WTC11 (cell line): ENCODE measurements at regions not wholly inside any gene's neighbourhood (a gene's known extent, or its start where the extent isn't known, plus 50 kb on each side); places are given as distances from the start of the nearest gene placed in this dataset.
"Not testable (repeated sequence)": the region's sequence is repeated elsewhere in the genome, so short reads cannot be mapped to it uniquely, and the experiment has no call there.

Experiments
- CREB1 ChIP-seq: sonication (generic); formaldehyde crosslinking; IDR thresholded peaks from 2 replicates; pipeline ENCODE4 v1.8.0; 2023; ENCODE audit warnings: mild to moderate bottlenecking, missing genetic modification reagents
- NR1H2 ChIP-seq: sonication (generic); formaldehyde crosslinking; IDR thresholded peaks from 2 replicates; pipeline ENCODE4 v1.9.0; 2021; ENCODE audit warnings: mild to moderate bottlenecking, moderate library complexity, missing genetic modification reagents
- ZNF416 ChIP-seq: fragments of 250-450 bp; sonication (Bioruptor Pico); IDR thresholded peaks from 2 replicates; pipeline ENCODE4 v1.9.0; 2021; ENCODE audit warnings: mild to moderate bottlenecking, inconsistent platforms
- TF ChIP-seq, protein P1 (sequence below): fragments of 200-600 bp; IDR thresholded peaks from 2 replicates; pipeline ENCODE4 v1.8.0; 2022; ENCODE audit warnings: antibody characterized with exemption
- TF ChIP-seq, protein P2 (sequence below): sonication (generic); formaldehyde crosslinking; IDR thresholded peaks from 2 replicates; pipeline ENCODE4 v1.8.1; 2022; ENCODE audit warnings: low read depth, mild to moderate bottlenecking, moderate library complexity, missing genetic modification reagents, borderline replicate concordance

DNA sequence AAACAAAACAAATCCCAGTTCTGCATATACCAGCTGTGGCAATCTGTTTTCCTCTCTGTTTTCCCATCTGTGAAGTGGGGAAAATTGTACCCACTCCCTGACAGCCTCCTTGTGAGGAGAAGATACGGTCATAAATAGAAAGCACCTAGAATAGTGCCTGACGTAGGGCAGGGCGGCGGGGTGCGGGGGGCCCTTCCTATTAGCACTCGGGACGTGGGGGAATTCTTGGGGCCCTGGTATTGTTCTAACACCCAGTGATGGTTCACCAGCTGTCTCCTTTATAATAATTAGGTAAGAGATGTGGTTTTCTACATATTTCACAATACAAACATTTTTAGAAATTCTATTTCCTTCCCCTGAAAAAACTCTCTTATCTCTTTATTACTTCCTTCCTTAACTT lies 93.4 kb downstream of the NSUN5 start:
- TF ChIP-seq, protein P1, sequence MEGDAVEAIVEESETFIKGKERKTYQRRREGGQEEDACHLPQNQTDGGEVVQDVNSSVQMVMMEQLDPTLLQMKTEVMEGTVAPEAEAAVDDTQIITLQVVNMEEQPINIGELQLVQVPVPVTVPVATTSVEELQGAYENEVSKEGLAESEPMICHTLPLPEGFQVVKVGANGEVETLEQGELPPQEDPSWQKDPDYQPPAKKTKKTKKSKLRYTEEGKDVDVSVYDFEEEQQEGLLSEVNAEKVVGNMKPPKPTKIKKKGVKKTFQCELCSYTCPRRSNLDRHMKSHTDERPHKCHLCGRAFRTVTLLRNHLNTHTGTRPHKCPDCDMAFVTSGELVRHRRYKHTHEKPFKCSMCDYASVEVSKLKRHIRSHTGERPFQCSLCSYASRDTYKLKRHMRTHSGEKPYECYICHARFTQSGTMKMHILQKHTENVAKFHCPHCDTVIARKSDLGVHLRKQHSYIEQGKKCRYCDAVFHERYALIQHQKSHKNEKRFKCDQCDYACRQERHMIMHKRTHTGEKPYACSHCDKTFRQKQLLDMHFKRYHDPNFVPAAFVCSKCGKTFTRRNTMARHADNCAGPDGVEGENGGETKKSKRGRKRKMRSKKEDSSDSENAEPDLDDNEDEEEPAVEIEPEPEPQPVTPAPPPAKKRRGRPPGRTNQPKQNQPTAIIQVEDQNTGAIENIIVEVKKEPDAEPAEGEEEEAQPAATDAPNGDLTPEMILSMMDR: not testable (repeated sequence)
- TF ChIP-seq CREB1, NR1H2, ZNF416 (CRISPR knock-in tag): not testable (repeated sequence)
- TF ChIP-seq, protein P2, sequence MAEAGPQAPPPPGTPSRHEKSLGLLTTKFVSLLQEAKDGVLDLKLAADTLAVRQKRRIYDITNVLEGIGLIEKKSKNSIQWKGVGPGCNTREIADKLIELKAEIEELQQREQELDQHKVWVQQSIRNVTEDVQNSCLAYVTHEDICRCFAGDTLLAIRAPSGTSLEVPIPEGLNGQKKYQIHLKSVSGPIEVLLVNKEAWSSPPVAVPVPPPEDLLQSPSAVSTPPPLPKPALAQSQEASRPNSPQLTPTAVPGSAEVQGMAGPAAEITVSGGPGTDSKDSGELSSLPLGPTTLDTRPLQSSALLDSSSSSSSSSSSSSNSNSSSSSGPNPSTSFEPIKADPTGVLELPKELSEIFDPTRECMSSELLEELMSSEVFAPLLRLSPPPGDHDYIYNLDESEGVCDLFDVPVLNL (CRISPR knock-in tag): not testable (repeated sequence)
